HG03354 (cell line): ENCODE measurements at regions not wholly inside any gene's neighbourhood (a gene's known extent, or its start where the extent isn't known, plus 50 kb on each side); places are given as distances from the start of the nearest gene placed in this dataset.
A peak's percentile ranks its signal among the peaks of the same experiment; 100 is the strongest.

Experiments used
- ATAC-seq: cut with Tn5 transposase; IDR thresholded peaks from one replicate; pipeline ENCODE4 v1.9.1; 2021; ENCODE audit warnings: mild to moderate bottlenecking; ENCODE audit not compliant: unreplicated experiment, poor library complexity, severe bottlenecking

GRCh38 chr2:12284487-12284886 lies 432.2 kb upstream of the TRIB2 start:
- ATAC-seq = no peak

GRCh38 chr2:12286347-12286746 lies 430.4 kb upstream of the TRIB2 start:
- ATAC-seq = no peak

- ATAC-seq = no peak
These were observed 429.4 kb upstream of the TRIB2 start for GRCh38 chr2:12287220-12287751.

- ATAC-seq = no peak
These were observed 428.7 kb upstream of the TRIB2 start for GRCh38 chr2:12288048-12288447.

GRCh38 chr2:12289120-12289802 lies 427.5 kb upstream of the TRIB2 start:
- ATAC-seq = no peak

GRCh38 chr2:12291303-12291702 lies 425.4 kb upstream of the TRIB2 start:
- no peak for ATAC-seq

- ATAC-seq = peak; percentile 97
These were observed 422.9 kb upstream of the TRIB2 start for GRCh38 chr2:12293874-12294273.

GRCh38 chr2:12295856-12296519 lies 420.7 kb upstream of the TRIB2 start:
- ATAC-seq = no peak

- no peak for ATAC-seq
These were observed 419.8 kb upstream of the TRIB2 start for GRCh38 chr2:12296915-12297314.

GRCh38 chr2:12298352-12298751 lies 418.4 kb upstream of the TRIB2 start:
- ATAC-seq = no peak

GRCh38 chr2:12299431-12299830 lies 417.3 kb upstream of the TRIB2 start:
- no peak for ATAC-seq

GRCh38 chr2:12300019-12300602 lies 416.6 kb upstream of the TRIB2 start:
- no peak for ATAC-seq

GRCh38 chr2:12300927-12301326 lies 415.8 kb upstream of the TRIB2 start:
- no peak for ATAC-seq

- no peak for ATAC-seq
These were observed 414.6 kb upstream of the TRIB2 start for GRCh38 chr2:12302140-12302539.

- ATAC-seq = no peak
These were observed 414.0 kb upstream of the TRIB2 start for GRCh38 chr2:12302691-12303090.

- ATAC-seq = no peak
These were observed 413.3 kb upstream of the TRIB2 start for GRCh38 chr2:12303181-12304030.

GRCh38 chr2:12304564-12305171 lies 412.1 kb upstream of the TRIB2 start:
- no peak for ATAC-seq

GRCh38 chr2:12305931-12306330 lies 410.8 kb upstream of the TRIB2 start:
- ATAC-seq = no peak

GRCh38 chr2:12310399-12310798 lies 406.3 kb upstream of the TRIB2 start:
- ATAC-seq = no peak
